ENCODE measurements at regions not wholly inside any gene's neighbourhood (a gene's known extent, or its start where the extent isn't known, plus 50 kb on each side); places are given as distances from the start of the nearest gene placed in this dataset.

- Histone ChIP-seq H4K20me1 (ENCODE audit: insufficient read depth, low read length) (no peaks in the 10 kb centered on the region), H3K4me3 (ENCODE audit: insufficient read depth, low read length) (no peak overlapping the region), H3K36me3 (ENCODE audit: insufficient read depth, low read length) (no peaks in the 10 kb centered on the region), H3K4me1 (ENCODE audit: insufficient read depth, low read length) (no peaks in the 10 kb centered on the region), H3K79me2 (ENCODE audit: insufficient read depth, low read length) (no peaks in the 10 kb centered on the region), H3K9me3 (ENCODE audit: low read depth, low read length) (no peaks in the 10 kb centered on the region), H3K27ac (ENCODE audit: low read depth, low read length) (no peak overlapping the region), H2AFZ (ENCODE audit: low read length) (no peak overlapping the region), H3K4me2 (ENCODE audit: insufficient read depth, low read length) (no peak overlapping the region), H3K27me3 (ENCODE audit: insufficient read depth, low read length) (no peaks in the 10 kb centered on the region)
- no peak for DNase-seq (ENCODE audit: insufficient read length, low spot score, missing footprints)
- TF ChIP-seq CTCF (IDR thresholded peaks at IDR 0.05; ENCODE audit: extremely low read depth, low read depth, low read length) = no peak
These were observed 229.9 kb downstream of the TBXT start for GRCh38 chr6:165937564-165938358.

GRCh38 chr6:165936660-165937059 is 231.0 kb downstream of the TBXT start:
- H3K27ac ChIP-seq (ENCODE audit: low read depth, low read length) = no peak overlapping the region
- no peak for TF ChIP-seq CTCF (IDR thresholded peaks at IDR 0.05; ENCODE audit: extremely low read depth, low read depth, low read length)
- H3K4me1 ChIP-seq (ENCODE audit: insufficient read depth, low read length) = no peaks in the 10 kb centered on the region
- no peak overlapping the region for H3K4me3 ChIP-seq (ENCODE audit: insufficient read depth, low read length)
- no peak overlapping the region for H2AFZ ChIP-seq (ENCODE audit: low read length)
- no peaks in the 10 kb centered on the region for H4K20me1 ChIP-seq (ENCODE audit: insufficient read depth, low read length)
- no peaks in the 10 kb centered on the region for H3K36me3 ChIP-seq (ENCODE audit: insufficient read depth, low read length)
- no peak for DNase-seq (ENCODE audit: insufficient read length, low spot score, missing footprints)
- H3K27me3 ChIP-seq (ENCODE audit: insufficient read depth, low read length) = no peaks in the 10 kb centered on the region
- H3K4me2 ChIP-seq (ENCODE audit: insufficient read depth, low read length) = no peak overlapping the region
- no peaks in the 10 kb centered on the region for H3K79me2 ChIP-seq (ENCODE audit: insufficient read depth, low read length)
- no peaks in the 10 kb centered on the region for H3K9me3 ChIP-seq (ENCODE audit: low read depth, low read length)

- Histone ChIP-seq H3K4me3 (ENCODE audit: insufficient read depth, low read length) (no peak overlapping the region), H3K4me2 (ENCODE audit: insufficient read depth, low read length) (no peak overlapping the region), H3K27me3 (ENCODE audit: insufficient read depth, low read length) (no peaks in the 10 kb centered on the region), H3K27ac (ENCODE audit: low read depth, low read length) (no peak overlapping the region), H3K9me3 (ENCODE audit: low read depth, low read length) (no peaks in the 10 kb centered on the region), H3K36me3 (ENCODE audit: insufficient read depth, low read length) (no peaks in the 10 kb centered on the region), H2AFZ (ENCODE audit: low read length) (no peak overlapping the region), H3K79me2 (ENCODE audit: insufficient read depth, low read length) (no peaks in the 10 kb centered on the region), H4K20me1 (ENCODE audit: insufficient read depth, low read length) (no peaks in the 10 kb centered on the region), H3K4me1 (ENCODE audit: insufficient read depth, low read length) (no peaks in the 10 kb centered on the region)
- no peak for DNase-seq (ENCODE audit: insufficient read length, low spot score, missing footprints)
- TF ChIP-seq CTCF (IDR thresholded peaks at IDR 0.05; ENCODE audit: extremely low read depth, low read depth, low read length) = no peak
These were observed 231.6 kb downstream of the TBXT start for GRCh38 chr6:165936096-165936495.

GRCh38 chr6:165931675-165932074 is 236.0 kb downstream of the TBXT start:
- H3K27ac ChIP-seq (ENCODE audit: low read depth, low read length) = no peak overlapping the region
- H3K4me2 ChIP-seq (ENCODE audit: insufficient read depth, low read length) = no peak overlapping the region
- no peaks in the 10 kb centered on the region for H3K9me3 ChIP-seq (ENCODE audit: low read depth, low read length)
- H3K79me2 ChIP-seq (ENCODE audit: insufficient read depth, low read length) = no peaks in the 10 kb centered on the region
- no peaks in the 10 kb centered on the region for H3K4me1 ChIP-seq (ENCODE audit: insufficient read depth, low read length)
- H3K27me3 ChIP-seq (ENCODE audit: insufficient read depth, low read length) = no peaks in the 10 kb centered on the region
- no peak for TF ChIP-seq CTCF (IDR thresholded peaks at IDR 0.05; ENCODE audit: extremely low read depth, low read depth, low read length)
- no peaks in the 10 kb centered on the region for H3K36me3 ChIP-seq (ENCODE audit: insufficient read depth, low read length)
- no peak overlapping the region for H2AFZ ChIP-seq (ENCODE audit: low read length)
- DNase-seq (ENCODE audit: insufficient read length, low spot score, missing footprints) = no peak
- H4K20me1 ChIP-seq (ENCODE audit: insufficient read depth, low read length) = no peaks in the 10 kb centered on the region
- H3K4me3 ChIP-seq (ENCODE audit: insufficient read depth, low read length) = no peak overlapping the region

All from osteoblast (primary cell).